HG02884 (cell line): ENCODE measurements at regions not wholly inside any gene's neighbourhood (a gene's known extent, or its start where the extent isn't known, plus 50 kb on each side); places are given as distances from the start of the nearest gene placed in this dataset.
"Not testable (repeated sequence)": the region's sequence is repeated elsewhere in the genome, so short reads cannot be mapped to it uniquely, and the experiment has no call there.

Experiments used
- ATAC-seq: cut with Tn5 transposase; IDR thresholded peaks from one replicate; pipeline ENCODE4 v1.9.1; 2021; ENCODE audit warnings: mild to moderate bottlenecking, moderate library complexity; ENCODE audit not compliant: unreplicated experiment

GRCh38 chr6:6724539-6725467 lies 136.3 kb downstream of the LY86 start:
- peak; percentile 70 for ATAC-seq

- no peak for ATAC-seq
These were observed 137.1 kb downstream of the LY86 start for GRCh38 chr6:6725468-6726209.

GRCh38 chr6:6728169-6728941 lies 139.8 kb downstream of the LY86 start:
- ATAC-seq, result no peak

- ATAC-seq, result no peak
These were observed 141.5 kb downstream of the LY86 start for GRCh38 chr6:6729971-6730370.

GRCh38 chr6:6730831-6731230 lies 142.3 kb downstream of the LY86 start:
- no peak for ATAC-seq

- ATAC-seq, result no peak
These were observed 146.3 kb downstream of the LY86 start for GRCh38 chr6:6734479-6735465.

GRCh38 chr6:6736791-6737654 lies 148.5 kb downstream of the LY86 start:
- ATAC-seq, result no peak

- no peak for ATAC-seq
These were observed 149.2 kb downstream of the LY86 start for GRCh38 chr6:6737671-6738070.

GRCh38 chr6:6738108-6738507 lies 149.6 kb downstream of the LY86 start:
- no peak for ATAC-seq

GRCh38 chr6:6738922-6739716 lies 150.6 kb downstream of the LY86 start:
- ATAC-seq, result no peak

- no peak for ATAC-seq
These were observed 152.1 kb downstream of the LY86 start for GRCh38 chr6:6740595-6740994.

- ATAC-seq, result no peak
These were observed 152.7 kb downstream of the LY86 start for GRCh38 chr6:6741264-6741663.

- ATAC-seq, result no peak
These were observed 154.0 kb downstream of the LY86 start for GRCh38 chr6:6742535-6742934.

- ATAC-seq, result no peak
These were observed 156.0 kb downstream of the LY86 start for GRCh38 chr6:6744551-6744950.

GRCh38 chr6:6745637-6746332 lies 157.3 kb downstream of the LY86 start:
- ATAC-seq, result not testable (repeated sequence)

- ATAC-seq, result no peak
These were observed 157.9 kb downstream of the LY86 start for GRCh38 chr6:6746333-6746969.

GRCh38 chr6:6746970-6747338 lies 158.4 kb downstream of the LY86 start:
- no peak for ATAC-seq
